Tibial nerve (tissue), 4 donors: ENCODE measurements at regions not wholly inside any gene's neighbourhood (a gene's known extent, or its start where the extent isn't known, plus 50 kb on each side); places are given as distances from the start of the nearest gene placed in this dataset.

Experiments used
- CTCF ChIP-seq, 5 experiments: fragments of 200-600 bp in 3 of 5; fragments of 450-650 bp in 2 of 5; sonication (generic) in 3 of 5; IDR thresholded peaks; one replicate each; pipeline ENCODE4 v1.5.1; 2016 to 2019; ENCODE audit warnings: antibody characterized with exemption in 5 of 5, mild to moderate bottlenecking in 3 of 5, moderate library complexity in 2 of 5
- EP300 ChIP-seq, 2 donors: sonication (generic); formaldehyde crosslinking; IDR thresholded peaks; one replicate each; pipeline ENCODE4 v1.6.1; 2017; ENCODE audit warnings: antibody characterized with exemption in 2 of 2, mild to moderate bottlenecking in 1 of 2

GRCh38 chr6:86723729-86724128 lies 213.6 kb upstream of the HTR1E start:
- TF ChIP-seq CTCF (IDR thresholded peaks at IDR 0.05) (no peak), EP300 (IDR thresholded peaks at IDR 0.05) (no peak)
